Nephron progenitor cell (in vitro differentiated cells): ENCODE measurements at regions not wholly inside any gene's neighbourhood (a gene's known extent, or its start where the extent isn't known, plus 50 kb on each side); places are given as distances from the start of the nearest gene placed in this dataset.

ENCODE experiments used
- DNase-seq: peaks from one replicate; pipeline ENCODE4 v3.0.0; 2021
- H3K27ac Mint-ChIP-seq: 2 replicates; pipeline ENCODE4 v1.8.0; 2021; ENCODE audit warnings: mild to moderate bottlenecking, moderate library complexity, mixed read lengths
- H3K27me3 Mint-ChIP-seq: 2 replicates; pipeline ENCODE4 v1.8.0; 2021; ENCODE audit warnings: mild to moderate bottlenecking, low read depth, mixed read lengths; ENCODE audit not compliant: poor library complexity
- H3K36me3 Mint-ChIP-seq: 2 replicates; pipeline ENCODE4 v1.8.0; 2021; ENCODE audit warnings: low read depth, mixed read lengths
- H3K4me1 Mint-ChIP-seq: 2 replicates; pipeline ENCODE4 v1.8.0; 2021; ENCODE audit warnings: mixed read lengths
- H3K4me3 Mint-ChIP-seq: 2 replicates; pipeline ENCODE4 v1.8.0; 2021; ENCODE audit warnings: mild to moderate bottlenecking, moderate library complexity, mixed read lengths
- H3K9me3 Mint-ChIP-seq: 2 replicates; pipeline ENCODE4 v1.8.0; 2021; ENCODE audit warnings: mild to moderate bottlenecking, moderate library complexity, mixed read lengths
- TF ChIP-seq, protein P1 (sequence below): fragments of 200-600 bp; sonication (generic); IDR thresholded peaks from 2 replicates; pipeline ENCODE4 v1.5.0; 2021; ENCODE audit warnings: antibody characterized with exemption

DNA sequence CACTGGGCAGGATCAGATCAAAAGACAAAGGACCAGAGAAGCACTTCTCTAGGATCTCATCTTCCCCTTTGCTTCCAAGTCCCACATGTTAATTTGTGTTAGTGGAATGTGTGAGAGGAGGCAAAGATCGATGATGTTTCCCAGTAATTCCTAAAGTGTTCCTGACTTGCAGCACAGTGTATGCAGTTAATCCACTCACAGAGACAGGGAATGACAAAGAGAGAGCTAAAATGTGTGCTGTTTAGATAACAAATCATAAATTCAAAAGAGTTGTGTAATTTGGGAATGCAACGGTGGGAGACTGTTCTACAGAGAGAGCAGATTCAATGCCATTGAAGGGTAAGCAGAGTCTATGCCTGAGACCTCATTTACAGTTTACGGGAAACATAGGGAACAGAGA, 132.0 kb upstream of the SVIL start:
- Mint-ChIP-seq H3K4me1 (peaks cover 4% of the 10 kb centered on the region), H3K27me3 (peaks cover 7% of the 10 kb centered on the region), H3K4me3 (no peak overlapping the region), H3K27ac (no peak overlapping the region), H3K36me3 (no peaks in the 10 kb centered on the region), H3K9me3 (peaks cover 5% of the 10 kb centered on the region)
- TF ChIP-seq, protein P1, sequence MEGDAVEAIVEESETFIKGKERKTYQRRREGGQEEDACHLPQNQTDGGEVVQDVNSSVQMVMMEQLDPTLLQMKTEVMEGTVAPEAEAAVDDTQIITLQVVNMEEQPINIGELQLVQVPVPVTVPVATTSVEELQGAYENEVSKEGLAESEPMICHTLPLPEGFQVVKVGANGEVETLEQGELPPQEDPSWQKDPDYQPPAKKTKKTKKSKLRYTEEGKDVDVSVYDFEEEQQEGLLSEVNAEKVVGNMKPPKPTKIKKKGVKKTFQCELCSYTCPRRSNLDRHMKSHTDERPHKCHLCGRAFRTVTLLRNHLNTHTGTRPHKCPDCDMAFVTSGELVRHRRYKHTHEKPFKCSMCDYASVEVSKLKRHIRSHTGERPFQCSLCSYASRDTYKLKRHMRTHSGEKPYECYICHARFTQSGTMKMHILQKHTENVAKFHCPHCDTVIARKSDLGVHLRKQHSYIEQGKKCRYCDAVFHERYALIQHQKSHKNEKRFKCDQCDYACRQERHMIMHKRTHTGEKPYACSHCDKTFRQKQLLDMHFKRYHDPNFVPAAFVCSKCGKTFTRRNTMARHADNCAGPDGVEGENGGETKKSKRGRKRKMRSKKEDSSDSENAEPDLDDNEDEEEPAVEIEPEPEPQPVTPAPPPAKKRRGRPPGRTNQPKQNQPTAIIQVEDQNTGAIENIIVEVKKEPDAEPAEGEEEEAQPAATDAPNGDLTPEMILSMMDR, result no peak
- no peak for DNase-seq

DNA sequence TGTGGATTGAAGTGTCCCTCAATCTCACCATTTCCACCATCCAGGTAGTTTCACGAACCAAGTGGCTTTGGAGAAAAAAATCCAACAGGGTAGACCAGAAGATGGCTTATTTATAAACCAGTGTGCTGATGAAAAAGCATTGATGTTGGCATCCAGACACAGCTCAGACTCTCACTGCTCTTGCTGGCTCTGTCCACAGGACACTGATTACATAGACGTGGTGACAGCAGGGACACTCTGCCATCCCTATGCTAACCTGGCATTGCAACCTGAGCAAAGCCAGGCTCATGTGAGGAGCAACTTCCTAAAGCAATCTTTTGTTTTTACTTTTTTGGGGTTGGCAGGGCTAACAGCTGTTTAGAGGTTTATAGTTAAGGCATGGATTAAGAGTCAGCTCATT, 130.6 kb upstream of the SVIL start:
- no peaks in the 10 kb centered on the region for H3K36me3 Mint-ChIP-seq
- peaks cover 7% of the 10 kb centered on the region for H3K4me1 Mint-ChIP-seq
- H3K27me3 Mint-ChIP-seq, result peaks cover 7% of the 10 kb centered on the region
- no peak for DNase-seq
- TF ChIP-seq, protein P1, result no peak
- peaks cover 5% of the 10 kb centered on the region for H3K9me3 Mint-ChIP-seq
- H3K4me3 Mint-ChIP-seq, result no peak overlapping the region
- no peak overlapping the region for H3K27ac Mint-ChIP-seq

DNA sequence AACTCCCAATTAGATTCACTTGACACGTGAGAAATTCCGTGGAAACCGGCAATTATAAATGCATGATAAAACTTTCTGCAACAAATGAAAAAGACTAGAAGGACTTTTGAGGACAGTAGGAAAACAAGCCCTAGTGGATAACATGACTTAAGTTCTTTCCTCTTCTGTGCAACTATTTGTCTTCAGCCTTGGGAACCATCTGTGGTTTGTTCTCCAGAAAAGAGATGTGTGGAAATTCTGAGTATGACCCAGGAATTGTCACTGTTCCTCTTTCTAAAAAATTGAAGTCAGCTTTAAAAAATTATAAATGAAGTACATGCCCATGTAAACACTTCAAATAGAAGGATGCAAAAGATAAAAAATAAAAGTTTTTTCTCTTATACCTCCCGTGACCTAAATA, 128.6 kb upstream of the SVIL start:
- Mint-ChIP-seq H3K4me1 (peaks cover 9% of the 10 kb centered on the region), H3K9me3 (no peaks in the 10 kb centered on the region), H3K27ac (no peak overlapping the region), H3K36me3 (no peaks in the 10 kb centered on the region), H3K27me3 (peaks cover 7% of the 10 kb centered on the region), H3K4me3 (no peak overlapping the region)
- DNase-seq, result no peak
- TF ChIP-seq, protein P1, result no peak

DNA sequence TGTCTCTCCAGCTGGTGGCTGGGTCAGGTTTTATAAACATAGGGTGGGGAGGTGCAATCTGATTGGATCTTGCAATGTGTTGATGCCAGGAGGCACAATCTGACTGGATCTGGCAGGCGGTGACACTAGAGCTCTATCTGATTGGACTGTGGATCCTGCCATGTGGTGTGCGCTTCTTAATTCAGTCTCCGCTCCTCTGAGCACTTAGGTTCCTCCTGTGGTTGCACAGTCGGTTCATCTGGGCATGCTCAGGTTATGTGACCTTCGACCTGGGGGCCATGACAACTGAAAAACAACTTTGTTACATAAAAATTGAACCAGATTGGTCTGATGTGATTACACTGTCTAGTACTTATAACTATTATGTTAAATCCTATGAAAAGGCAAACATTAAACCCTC, 127.1 kb upstream of the SVIL start:
- peaks cover 9% of the 10 kb centered on the region for H3K4me1 Mint-ChIP-seq

DNA sequence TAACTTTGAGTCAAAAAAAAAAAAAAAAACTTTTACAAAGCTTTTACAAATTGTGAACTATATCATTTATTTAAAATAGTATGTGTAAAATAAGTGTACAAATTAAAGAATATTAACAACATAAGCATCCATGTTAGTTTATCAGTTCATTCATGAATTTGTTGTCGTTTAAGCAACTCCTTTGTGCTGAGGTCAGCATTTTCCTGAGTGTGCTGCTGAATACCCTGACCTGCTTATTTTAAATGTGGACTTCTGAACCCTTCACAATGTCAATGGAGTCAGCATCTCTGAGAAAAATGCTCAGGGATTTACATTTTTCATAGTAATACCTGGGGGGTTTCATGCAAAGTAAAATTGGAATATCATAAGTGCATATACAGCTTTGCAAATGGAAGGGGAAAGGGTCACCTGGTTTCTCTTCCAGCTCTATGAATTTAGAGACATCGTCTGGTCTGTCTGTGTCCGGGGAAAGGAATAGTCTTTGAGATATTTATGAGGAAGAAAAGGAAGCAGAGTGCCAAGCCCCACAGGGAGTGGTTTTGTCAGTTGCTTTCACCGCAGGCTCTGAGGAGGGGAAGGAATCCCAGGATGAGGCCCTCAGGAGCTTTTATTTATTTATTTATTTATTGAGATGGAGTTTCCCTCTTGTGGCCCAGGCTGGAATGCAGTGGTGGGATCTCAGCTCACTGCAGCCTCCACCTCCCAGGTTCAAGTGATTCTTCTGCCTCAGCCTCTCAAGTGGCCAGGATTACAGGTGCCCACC, 125.5 kb upstream of the SVIL start:
- DNase-seq, result no peak
- TF ChIP-seq, protein P1, result no peak
- H3K9me3 Mint-ChIP-seq, result no peaks in the 10 kb centered on the region
- peaks cover 14% of the 10 kb centered on the region for H3K27me3 Mint-ChIP-seq
- H3K36me3 Mint-ChIP-seq, result no peaks in the 10 kb centered on the region
- H3K4me3 Mint-ChIP-seq, result no peak overlapping the region
- H3K27ac Mint-ChIP-seq, result no peak overlapping the region
- H3K4me1 Mint-ChIP-seq, result peaks cover 9% of the 10 kb centered on the region

More for the DNA sequence above, 127.1 kb upstream of the SVIL start:
- Mint-ChIP-seq H3K9me3 (no peaks in the 10 kb centered on the region), H3K36me3 (no peaks in the 10 kb centered on the region), H3K27me3 (peaks cover 14% of the 10 kb centered on the region), H3K4me3 (no peak overlapping the region), H3K27ac (peak overlapping the region; percentile 94)
- TF ChIP-seq, protein P1, result no peak
- no peak for DNase-seq
